Loucy (cell line): ENCODE measurements at regions not wholly inside any gene's neighbourhood (a gene's known extent, or its start where the extent isn't known, plus 50 kb on each side); places are given as distances from the start of the nearest gene placed in this dataset.

Experiments used
- EZH2phosphoT487 ChIP-seq: fragments of 200-600 bp; IDR thresholded peaks from 2 replicates; pipeline ENCODE4 v1.6.1; 2018; ENCODE audit warnings: antibody characterized with exemption, mild to moderate bottlenecking, moderate library complexity, borderline replicate concordance
- TF ChIP-seq, protein P1 (sequence below): fragments of 200-600 bp; sonication (generic); conservative IDR thresholded peaks from 2 replicates; pipeline ENCODE4 v1.5.1; 2014; ENCODE audit warnings: mild to moderate bottlenecking, antibody characterized with exemption, low read length

DNA sequence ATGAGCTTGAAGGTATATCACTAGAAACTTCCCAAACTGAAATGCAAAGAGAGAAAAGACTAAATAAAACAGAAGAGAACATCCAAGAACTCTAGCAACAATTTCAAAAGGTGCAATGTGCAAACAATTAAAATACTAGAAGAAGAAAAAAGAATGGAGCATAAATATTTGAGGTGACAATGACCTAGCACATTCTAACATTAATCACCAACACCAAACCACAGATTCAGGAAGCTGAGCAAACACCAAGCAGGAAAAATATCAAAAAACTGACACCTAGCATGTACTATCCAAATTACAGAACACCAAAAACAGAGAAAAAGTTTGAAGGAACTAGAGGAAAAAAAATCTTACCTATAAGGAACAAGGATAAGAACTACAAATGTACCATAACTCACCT is 460.8 kb downstream of the IRS1 start:
- TF ChIP-seq, protein P1, sequence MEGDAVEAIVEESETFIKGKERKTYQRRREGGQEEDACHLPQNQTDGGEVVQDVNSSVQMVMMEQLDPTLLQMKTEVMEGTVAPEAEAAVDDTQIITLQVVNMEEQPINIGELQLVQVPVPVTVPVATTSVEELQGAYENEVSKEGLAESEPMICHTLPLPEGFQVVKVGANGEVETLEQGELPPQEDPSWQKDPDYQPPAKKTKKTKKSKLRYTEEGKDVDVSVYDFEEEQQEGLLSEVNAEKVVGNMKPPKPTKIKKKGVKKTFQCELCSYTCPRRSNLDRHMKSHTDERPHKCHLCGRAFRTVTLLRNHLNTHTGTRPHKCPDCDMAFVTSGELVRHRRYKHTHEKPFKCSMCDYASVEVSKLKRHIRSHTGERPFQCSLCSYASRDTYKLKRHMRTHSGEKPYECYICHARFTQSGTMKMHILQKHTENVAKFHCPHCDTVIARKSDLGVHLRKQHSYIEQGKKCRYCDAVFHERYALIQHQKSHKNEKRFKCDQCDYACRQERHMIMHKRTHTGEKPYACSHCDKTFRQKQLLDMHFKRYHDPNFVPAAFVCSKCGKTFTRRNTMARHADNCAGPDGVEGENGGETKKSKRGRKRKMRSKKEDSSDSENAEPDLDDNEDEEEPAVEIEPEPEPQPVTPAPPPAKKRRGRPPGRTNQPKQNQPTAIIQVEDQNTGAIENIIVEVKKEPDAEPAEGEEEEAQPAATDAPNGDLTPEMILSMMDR: no peak
- no peak for TF ChIP-seq EZH2phosphoT487
